MM.1S (cell line): ENCODE measurements at regions not wholly inside any gene's neighbourhood (a gene's known extent, or its start where the extent isn't known, plus 50 kb on each side); places are given as distances from the start of the nearest gene placed in this dataset.

Experiments used
- DNase-seq: peaks from one replicate; pipeline ENCODE4 v3.0.0-alpha.2; 2015
- H2AFZ ChIP-seq: fragments of 300-600 bp; sonication (generic); 2 replicates; pipeline ENCODE4 v1.6.0; 2016; ENCODE audit warnings: antibody characterized with exemption, low read length
- H3F3A ChIP-seq: fragments of 300-600 bp; sonication (generic); 2 replicates; pipeline ENCODE4 v1.6.1; 2016; ENCODE audit warnings: mild to moderate bottlenecking, antibody characterized with exemption, low read length, moderate library complexity, mixed read lengths; ENCODE audit not compliant: insufficient read depth
- H3K27ac ChIP-seq: fragments of 300-600 bp; sonication (generic); 2 replicates; pipeline ENCODE4 v1.5.1; 2016; ENCODE audit warnings: mild to moderate bottlenecking, low read length
- H3K27me3 ChIP-seq: fragments of 300-600 bp; sonication (generic); replicated peaks from 2 replicates; pipeline ENCODE4 v1.6.0; 2016; ENCODE audit warnings: low read length; ENCODE audit not compliant: insufficient read depth
- H3K36me3 ChIP-seq: fragments of 300-600 bp; sonication (generic); replicated peaks from 2 replicates; pipeline ENCODE4 v1.6.1; 2016; ENCODE audit warnings: mild to moderate bottlenecking, low read length, mixed read lengths; ENCODE audit not compliant: insufficient read depth
- H3K4me1 ChIP-seq: fragments of 300-600 bp; sonication (generic); 2 replicates; pipeline ENCODE4 v1.6.1; 2016; ENCODE audit warnings: low read length, mixed read lengths
- H3K4me2 ChIP-seq: fragments of 300-600 bp; sonication (generic); 2 replicates; pipeline ENCODE4 v1.6.0; 2016; ENCODE audit warnings: low read depth, low read length
- H3K4me3 ChIP-seq: fragments of 300-600 bp; sonication (generic); 2 replicates; pipeline ENCODE4 v1.5.1; 2016; ENCODE audit warnings: low read length, mixed read lengths
- H3K79me2 ChIP-seq: fragments of 300-600 bp; sonication (generic); 2 replicates; pipeline ENCODE4 v1.6.1; 2016; ENCODE audit warnings: mixed run types, low read length, mixed read lengths
- H3K9ac ChIP-seq: fragments of 300-600 bp; sonication (generic); 2 replicates; pipeline ENCODE4 v1.6.1; 2016; ENCODE audit warnings: low read length, mixed read lengths
- H3K9me2 ChIP-seq: fragments of 300-600 bp; sonication (generic); replicated peaks from 2 replicates; pipeline ENCODE4 v1.6.1; 2016; ENCODE audit warnings: mild to moderate bottlenecking, low read length, mixed read lengths; ENCODE audit not compliant: insufficient read depth
- H3K9me3 ChIP-seq: fragments of 300-600 bp; sonication (generic); replicated peaks from 2 replicates; pipeline ENCODE4 v1.6.1; 2016; ENCODE audit warnings: mild to moderate bottlenecking, low read length, mixed read lengths; ENCODE audit not compliant: insufficient read depth
- H4K20me1 ChIP-seq: fragments of 300-600 bp; sonication (generic); 2 replicates; pipeline ENCODE4 v1.6.1; 2016; ENCODE audit warnings: mild to moderate bottlenecking, low read length, moderate library complexity, mixed read lengths; ENCODE audit not compliant: insufficient read depth
- CTCF ChIP-seq: fragments of 300-600 bp; sonication (generic); IDR thresholded peaks from 2 replicates; pipeline ENCODE4 v1.5.1; 2016; ENCODE audit warnings: antibody characterized with exemption, low read length, mixed read lengths
- EZH2 ChIP-seq: fragments of 300-600 bp; sonication (generic); optimal IDR thresholded peaks from 2 replicates; pipeline ENCODE3; 2017; ENCODE audit warnings: low read depth, mild to moderate bottlenecking, antibody characterized with exemption, low read length, mixed read lengths
- EZH2phosphoT487 ChIP-seq: fragments of 300-600 bp; sonication (generic); IDR thresholded peaks from 2 replicates; pipeline ENCODE4 v1.6.1; 2018; ENCODE audit warnings: antibody characterized with exemption, low read length

- H3K9ac ChIP-seq: no peak overlapping the region
- H3K4me3 ChIP-seq: no peak overlapping the region
- H3F3A ChIP-seq: no peaks in the 10 kb centered on the region
- TF ChIP-seq EZH2 (no peak), EZH2phosphoT487 (no peak), CTCF (no peak)
- H3K4me2 ChIP-seq: no peak overlapping the region
- no peaks in the 10 kb centered on the region for H3K79me2 ChIP-seq
- H4K20me1 ChIP-seq: no peaks in the 10 kb centered on the region
- no peaks in the 10 kb centered on the region for H3K9me2 ChIP-seq
- H3K27me3 ChIP-seq: no peaks in the 10 kb centered on the region
- DNase-seq: no peak
- H3K4me1 ChIP-seq: no peaks in the 10 kb centered on the region
- H3K9me3 ChIP-seq: no peaks in the 10 kb centered on the region
- H3K27ac ChIP-seq: no peak overlapping the region
- H3K36me3 ChIP-seq: no peaks in the 10 kb centered on the region
- no peak overlapping the region for H2AFZ ChIP-seq
Observed at GRCh38 chr4:20565075-20565721, 135.1 kb upstream of the PACRGL start.

- Histone ChIP-seq H3K4me1 (no peaks in the 10 kb centered on the region), H3K9me3 (no peaks in the 10 kb centered on the region), H3K36me3 (no peaks in the 10 kb centered on the region), H3K9ac (no peak overlapping the region), H2AFZ (no peak overlapping the region), H3K27ac (no peak overlapping the region), H3K4me3 (no peak overlapping the region), H3K27me3 (no peaks in the 10 kb centered on the region), H3K9me2 (no peaks in the 10 kb centered on the region), H3K4me2 (no peak overlapping the region), H3F3A (no peaks in the 10 kb centered on the region), H3K79me2 (no peaks in the 10 kb centered on the region), H4K20me1 (no peaks in the 10 kb centered on the region)
- DNase-seq: no peak
- TF ChIP-seq CTCF (no peak), EZH2 (no peak), EZH2phosphoT487 (no peak)
Observed at GRCh38 chr4:20570981-20571715, 129.1 kb upstream of the PACRGL start.

- no peaks in the 10 kb centered on the region for H3K4me1 ChIP-seq
- H3K9me3 ChIP-seq: no peaks in the 10 kb centered on the region
- H3F3A ChIP-seq: no peaks in the 10 kb centered on the region
- H3K4me3 ChIP-seq: no peak overlapping the region
- no peaks in the 10 kb centered on the region for H3K36me3 ChIP-seq
- DNase-seq: no peak
- H3K27me3 ChIP-seq: no peaks in the 10 kb centered on the region
- H3K9me2 ChIP-seq: no peaks in the 10 kb centered on the region
- H3K9ac ChIP-seq: no peak overlapping the region
- no peak overlapping the region for H3K4me2 ChIP-seq
- TF ChIP-seq CTCF (no peak), EZH2phosphoT487 (no peak), EZH2 (no peak)
- H4K20me1 ChIP-seq: no peaks in the 10 kb centered on the region
- H2AFZ ChIP-seq: no peak overlapping the region
- H3K79me2 ChIP-seq: no peaks in the 10 kb centered on the region
- H3K27ac ChIP-seq: no peak overlapping the region
Observed at GRCh38 chr4:20572976-20573375, 127.3 kb upstream of the PACRGL start.
